ENCODE measurements at regions not wholly inside any gene's neighbourhood (a gene's known extent, or its start where the extent isn't known, plus 50 kb on each side); places are given as distances from the start of the nearest gene placed in this dataset.

DNA sequence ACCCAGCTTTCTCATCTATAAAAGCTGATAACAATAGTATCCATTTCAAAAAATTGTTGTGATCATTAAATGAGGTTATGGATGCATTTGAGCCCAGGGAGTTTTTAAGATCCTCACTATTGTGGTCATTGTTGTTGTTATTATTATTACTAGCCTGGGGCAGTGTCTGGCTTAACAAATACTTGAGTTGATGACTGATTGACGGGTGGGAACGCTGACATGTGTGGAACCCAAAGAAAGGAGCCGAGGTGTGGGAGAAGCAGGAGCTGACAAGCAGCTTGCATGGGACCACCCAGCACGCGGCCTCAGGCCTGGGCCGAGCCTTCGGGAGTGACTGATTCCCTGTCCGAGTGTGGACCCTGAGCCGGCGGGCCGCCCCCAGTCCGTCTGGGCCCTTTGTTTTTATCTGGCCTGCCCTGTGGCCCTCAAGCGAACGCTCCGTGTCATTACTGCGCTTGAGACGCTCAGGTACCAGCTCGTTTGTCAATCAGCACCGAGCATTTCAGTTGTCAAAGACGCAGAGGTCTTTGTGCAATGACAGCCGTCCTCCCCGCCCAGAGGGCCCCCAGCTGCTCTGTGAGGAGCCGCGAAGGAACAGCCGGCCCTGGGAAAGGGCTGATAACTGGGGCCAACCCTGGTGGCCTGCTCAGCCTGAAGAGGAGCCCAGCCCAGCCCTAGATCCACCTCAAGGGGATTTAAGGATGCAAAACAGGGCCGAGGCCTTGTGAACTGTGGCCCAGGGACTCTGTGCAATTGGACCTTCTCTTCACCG, 132.9 kb upstream of the FOXF1 start:
- TF ChIP-seq, protein P1, sequence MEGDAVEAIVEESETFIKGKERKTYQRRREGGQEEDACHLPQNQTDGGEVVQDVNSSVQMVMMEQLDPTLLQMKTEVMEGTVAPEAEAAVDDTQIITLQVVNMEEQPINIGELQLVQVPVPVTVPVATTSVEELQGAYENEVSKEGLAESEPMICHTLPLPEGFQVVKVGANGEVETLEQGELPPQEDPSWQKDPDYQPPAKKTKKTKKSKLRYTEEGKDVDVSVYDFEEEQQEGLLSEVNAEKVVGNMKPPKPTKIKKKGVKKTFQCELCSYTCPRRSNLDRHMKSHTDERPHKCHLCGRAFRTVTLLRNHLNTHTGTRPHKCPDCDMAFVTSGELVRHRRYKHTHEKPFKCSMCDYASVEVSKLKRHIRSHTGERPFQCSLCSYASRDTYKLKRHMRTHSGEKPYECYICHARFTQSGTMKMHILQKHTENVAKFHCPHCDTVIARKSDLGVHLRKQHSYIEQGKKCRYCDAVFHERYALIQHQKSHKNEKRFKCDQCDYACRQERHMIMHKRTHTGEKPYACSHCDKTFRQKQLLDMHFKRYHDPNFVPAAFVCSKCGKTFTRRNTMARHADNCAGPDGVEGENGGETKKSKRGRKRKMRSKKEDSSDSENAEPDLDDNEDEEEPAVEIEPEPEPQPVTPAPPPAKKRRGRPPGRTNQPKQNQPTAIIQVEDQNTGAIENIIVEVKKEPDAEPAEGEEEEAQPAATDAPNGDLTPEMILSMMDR (IDR thresholded peaks at IDR 0.05), result no peak
- no peak for TF ChIP-seq POLR2A (IDR thresholded peaks at IDR 0.05)
- H3K4me1 ChIP-seq, result no peaks in the 10 kb centered on the region
- H3K27ac ChIP-seq, result no peak overlapping the region
- ATAC-seq (no peak), DNase-seq (no peak)
- H3K36me3 ChIP-seq, result no peaks in the 10 kb centered on the region
- no peaks in the 10 kb centered on the region for H3K27me3 ChIP-seq
- intact Hi-C loops (cut with DNase I), result no loop called here
- no peak overlapping the region for H3K4me3 ChIP-seq
- H3K9me3 ChIP-seq, result no peaks in the 10 kb centered on the region
- 25% methylated on average over 3 of the region's 27 CpGs for WGBS (ENCODE audit: insufficient coverage, low coverage, low lambda C conversion rate, missing lambda C conversion rate)

DNA sequence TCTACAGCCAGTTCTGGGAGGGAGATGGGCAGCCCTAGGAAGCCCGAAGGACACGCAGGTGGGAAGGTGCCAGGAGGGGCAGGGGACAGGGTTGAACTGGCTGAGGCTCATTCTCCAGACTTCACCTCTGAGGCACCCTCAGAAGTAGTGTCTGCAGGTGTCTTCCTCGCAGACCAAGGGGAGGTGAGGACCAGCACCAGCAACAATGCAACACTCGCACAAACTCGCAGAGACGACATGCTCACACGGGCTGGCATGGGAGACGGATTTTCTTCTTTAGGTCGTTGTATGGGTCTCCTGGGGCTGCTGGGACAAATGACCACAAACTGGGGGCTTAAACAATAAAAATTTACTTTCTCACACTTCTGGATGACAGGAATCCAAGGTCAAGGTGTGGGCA, 132.2 kb upstream of the FOXF1 start:
- WGBS (ENCODE audit: insufficient coverage, low coverage, low lambda C conversion rate, missing lambda C conversion rate), result 62% methylated on average over 6 of the region's 9 CpGs
- ATAC-seq, result no peak
- TF ChIP-seq, protein P1 (IDR thresholded peaks at IDR 0.05), result no peak
- TF ChIP-seq POLR2A (IDR thresholded peaks at IDR 0.05), result no peak

DNA sequence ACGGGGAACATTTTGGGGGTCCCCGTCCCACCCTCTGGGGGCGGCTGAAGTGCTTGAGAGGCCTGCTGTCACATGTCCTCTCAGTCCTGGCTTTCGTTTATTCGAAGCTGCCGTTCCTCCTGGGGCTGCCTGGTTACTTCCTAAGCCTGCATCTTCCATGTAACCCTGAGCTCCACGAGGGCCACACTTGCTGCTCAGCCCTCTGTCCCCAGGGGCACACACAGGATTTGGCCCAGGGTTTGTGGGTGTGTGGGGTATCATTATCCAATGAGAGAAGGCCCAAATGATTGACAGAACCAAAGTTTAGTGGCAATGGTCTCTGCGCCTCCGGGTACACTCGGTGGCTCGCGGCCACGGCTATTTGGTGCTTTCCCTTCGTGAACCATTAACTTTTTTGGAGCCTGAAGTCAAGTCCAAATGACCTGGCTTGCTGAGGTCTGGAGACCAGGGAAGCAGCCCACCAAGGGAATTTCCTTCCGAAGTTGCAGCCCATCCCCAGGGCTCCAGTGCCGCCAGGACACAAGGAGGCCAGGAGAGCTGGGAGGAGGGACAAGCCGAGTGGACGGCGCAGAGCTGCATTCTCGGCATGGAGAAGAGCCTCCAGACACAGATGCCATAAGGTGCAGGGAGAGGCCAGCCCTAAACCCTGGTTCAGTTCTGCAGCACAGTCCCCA, 131.4 kb upstream of the FOXF1 start:
- H3K9me3 ChIP-seq, result no peaks in the 10 kb centered on the region
- no peaks in the 10 kb centered on the region for H3K4me1 ChIP-seq
- no peaks in the 10 kb centered on the region for H3K36me3 ChIP-seq
- 65% methylated on average over 16 of the region's 20 CpGs for WGBS (ENCODE audit: insufficient coverage, low coverage, low lambda C conversion rate, missing lambda C conversion rate)
- no peak for ATAC-seq
- intact Hi-C loops (cut with DNase I), result no loop called here
- TF ChIP-seq POLR2A (IDR thresholded peaks at IDR 0.05), result no peak
- TF ChIP-seq, protein P1 (IDR thresholded peaks at IDR 0.05), result no peak
- H3K27ac ChIP-seq, result no peak overlapping the region
- no peak overlapping the region for H3K4me3 ChIP-seq
- DNase-seq, result no peak
- no peaks in the 10 kb centered on the region for H3K27me3 ChIP-seq

More for the DNA sequence above, 132.2 kb upstream of the FOXF1 start:
- Histone ChIP-seq H3K27me3 (no peaks in the 10 kb centered on the region), H3K27ac (no peak overlapping the region), H3K4me3 (no peak overlapping the region), H3K36me3 (no peaks in the 10 kb centered on the region), H3K9me3 (no peaks in the 10 kb centered on the region), H3K4me1 (no peaks in the 10 kb centered on the region)
- intact Hi-C loops (cut with DNase I), result no loop called here
- DNase-seq, result no peak

DNA sequence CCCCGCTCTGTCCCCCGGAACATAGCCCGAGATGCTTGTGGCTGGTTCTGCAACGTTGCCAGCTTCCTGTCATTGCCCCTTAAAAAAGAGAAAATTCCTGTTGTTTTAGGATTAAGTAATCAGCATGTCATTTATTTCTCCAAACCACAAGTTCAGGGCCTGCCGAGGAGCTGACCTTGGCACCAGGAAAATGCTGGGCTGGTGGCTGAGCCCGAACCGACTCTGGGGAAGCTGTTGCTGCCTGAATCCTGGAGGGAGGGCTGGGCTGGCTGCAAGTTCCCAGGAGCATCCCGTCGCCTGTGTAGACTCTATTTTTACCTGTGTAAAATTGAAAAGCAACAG, 130.9 kb upstream of the FOXF1 start:
- Histone ChIP-seq H3K4me1 (no peaks in the 10 kb centered on the region), H3K36me3 (no peaks in the 10 kb centered on the region), H3K27ac (no peak overlapping the region), H3K4me3 (no peak overlapping the region), H3K9me3 (no peaks in the 10 kb centered on the region), H3K27me3 (no peaks in the 10 kb centered on the region)
- ATAC-seq (no peak), DNase-seq (no peak)
- 21% methylated on average over 6 of the region's 9 CpGs for WGBS (ENCODE audit: insufficient coverage, low coverage, low lambda C conversion rate, missing lambda C conversion rate)
- intact Hi-C loops (cut with DNase I), result no loop called here
- TF ChIP-seq POLR2A (IDR thresholded peaks at IDR 0.05), result no peak
- TF ChIP-seq, protein P1 (IDR thresholded peaks at IDR 0.05), result no peak
